ENCODE measurements at regions not wholly inside any gene's neighbourhood (a gene's known extent, or its start where the extent isn't known, plus 50 kb on each side); places are given as distances from the start of the nearest gene placed in this dataset.

DNA sequence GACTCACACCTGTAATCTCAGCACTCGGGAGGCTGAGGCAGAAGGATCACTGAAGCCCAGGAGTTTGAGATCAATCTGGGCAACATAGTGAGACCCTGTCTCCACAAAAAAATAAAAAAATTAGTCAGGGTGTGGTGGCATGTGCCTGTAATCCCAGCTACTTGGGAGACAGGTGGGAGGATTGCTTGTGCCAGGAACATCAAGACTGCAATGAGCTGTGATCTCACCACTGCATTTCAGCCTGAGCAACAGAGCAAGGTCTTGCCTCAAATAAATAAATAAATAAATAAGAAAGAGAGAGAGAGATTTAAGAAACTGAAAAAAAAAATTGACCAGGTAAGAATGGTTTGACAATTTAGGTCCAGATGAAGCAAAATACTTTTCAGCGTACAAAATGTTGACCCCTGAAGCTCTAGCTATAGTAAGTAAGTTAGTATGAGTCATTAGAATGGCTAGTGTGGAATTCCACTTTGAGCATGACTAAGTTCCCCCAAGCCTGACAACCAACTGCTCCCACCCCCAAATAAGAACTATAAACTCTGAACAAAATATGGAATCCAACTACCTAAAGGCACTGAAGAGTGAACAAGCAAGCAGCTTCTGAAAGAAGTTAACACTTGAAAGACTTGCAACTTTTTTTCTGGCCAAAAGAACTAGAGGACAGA lies 217.8 kb upstream of the TLE4 start:
- H3K4me3 ChIP-seq (ENCODE audit: low read depth, low read length), result no peak overlapping the region
- no peak for TF ChIP-seq CTCF (conservative IDR thresholded peaks at IDR 0.05; ENCODE audit: low read depth, low read length)
- no peak for DNase-seq (ENCODE audit: low read depth)

DNA sequence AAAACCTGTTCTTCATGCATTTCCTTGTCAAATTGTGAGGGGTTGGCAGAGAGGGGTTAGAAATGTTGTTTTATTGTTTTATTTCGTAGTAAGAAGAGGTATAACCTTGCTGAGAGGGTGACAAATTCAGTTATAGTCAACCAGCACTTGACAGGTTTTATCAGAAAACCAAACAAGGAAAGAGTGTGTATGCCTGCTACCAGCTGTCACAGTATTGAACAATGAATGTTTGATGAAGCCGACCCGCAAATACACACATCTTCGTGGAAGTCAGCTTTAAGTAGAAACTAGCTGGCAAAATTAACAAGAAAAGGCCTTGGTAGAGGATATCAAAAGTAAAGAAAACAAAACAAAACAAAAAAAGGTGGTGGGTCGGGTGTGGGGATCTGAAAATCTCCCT lies 214.6 kb upstream of the TLE4 start:
- H3K4me3 ChIP-seq (ENCODE audit: low read depth, low read length), result no peak overlapping the region

DNA sequence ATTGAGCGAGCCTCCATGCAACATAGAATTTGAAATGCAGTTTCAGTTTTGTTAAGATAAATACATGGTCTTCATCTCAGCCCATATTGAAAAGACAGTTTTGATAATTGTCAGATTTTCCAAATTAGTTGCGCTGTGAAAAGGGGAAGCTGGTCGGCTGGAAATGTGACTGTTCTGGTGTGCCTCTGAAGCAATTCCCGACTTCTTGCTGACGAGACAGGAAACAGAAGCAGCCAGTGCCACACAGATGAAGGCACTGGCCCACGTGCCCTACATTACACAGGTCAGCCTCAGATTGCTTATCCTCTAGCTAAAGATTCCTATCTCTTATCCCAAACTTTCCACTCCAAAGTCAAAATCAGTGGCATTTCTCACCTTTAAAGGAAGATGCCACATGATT lies 214.1 kb upstream of the TLE4 start:
- no peak for TF ChIP-seq CTCF (conservative IDR thresholded peaks at IDR 0.05; ENCODE audit: low read depth, low read length)
- H3K4me3 ChIP-seq (ENCODE audit: low read depth, low read length), result no peak overlapping the region
- DNase-seq (ENCODE audit: low read depth), result no peak

More for the DNA sequence above, 214.6 kb upstream of the TLE4 start:
- no peak for DNase-seq (ENCODE audit: low read depth)
- no peak for TF ChIP-seq CTCF (conservative IDR thresholded peaks at IDR 0.05; ENCODE audit: low read depth, low read length)

GRCh38 chr9:79360387-79361347 lies 211.1 kb upstream of the TLE4 start:
- no peak overlapping the region for H3K4me3 ChIP-seq (ENCODE audit: low read depth, low read length)
- no peak for DNase-seq (ENCODE audit: low read depth)
- TF ChIP-seq CTCF (conservative IDR thresholded peaks at IDR 0.05; ENCODE audit: low read depth, low read length), result no peak

GRCh38 chr9:79362100-79363081 lies 209.4 kb upstream of the TLE4 start:
- no peak for DNase-seq (ENCODE audit: low read depth)

More at GRCh38 chr9:79362100-79363081, 209.4 kb upstream of the TLE4 start:
- H3K4me3 ChIP-seq (ENCODE audit: low read depth, low read length), result no peak overlapping the region
- TF ChIP-seq CTCF (conservative IDR thresholded peaks at IDR 0.05; ENCODE audit: low read depth, low read length), result no peak
